GM21360 (cell line): ENCODE measurements at regions not wholly inside any gene's neighbourhood (a gene's known extent, or its start where the extent isn't known, plus 50 kb on each side); places are given as distances from the start of the nearest gene placed in this dataset.

Experiments used
- ATAC-seq: cut with Tn5 transposase; IDR thresholded peaks from one replicate; pipeline ENCODE4 v1.9.1; 2021; ENCODE audit warnings: mild to moderate bottlenecking, moderate library complexity; ENCODE audit not compliant: unreplicated experiment

DNA sequence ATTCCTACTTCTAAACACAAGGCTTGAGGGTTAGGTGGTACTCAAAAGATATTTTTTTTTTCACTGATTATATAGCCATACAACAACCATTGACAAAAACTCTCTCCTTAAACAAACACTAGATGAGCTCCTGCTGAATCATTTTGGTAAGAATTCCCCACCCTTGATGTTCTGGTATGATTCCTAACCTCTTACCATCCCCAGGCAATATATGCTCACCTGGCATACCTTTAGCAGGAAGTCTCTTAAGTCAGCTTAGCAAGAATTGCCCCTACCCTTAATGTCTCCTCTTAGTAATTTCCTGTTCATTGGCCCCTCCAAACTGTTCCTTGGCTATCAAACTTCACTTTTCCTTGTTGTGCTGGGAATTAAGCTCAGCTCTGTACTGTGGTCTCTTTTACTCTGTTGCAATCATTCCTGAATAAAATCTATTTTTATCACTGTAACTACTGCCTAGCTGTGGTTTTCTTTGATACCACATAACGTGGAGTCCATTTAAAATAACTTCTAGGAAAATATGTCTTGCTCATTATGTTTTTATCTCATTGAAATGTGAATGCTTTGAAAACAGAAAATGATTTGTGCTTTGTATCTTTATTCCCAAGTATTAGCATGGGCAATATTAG is 712.6 kb downstream of the SLC16A7 start:
- no peak for ATAC-seq

DNA sequence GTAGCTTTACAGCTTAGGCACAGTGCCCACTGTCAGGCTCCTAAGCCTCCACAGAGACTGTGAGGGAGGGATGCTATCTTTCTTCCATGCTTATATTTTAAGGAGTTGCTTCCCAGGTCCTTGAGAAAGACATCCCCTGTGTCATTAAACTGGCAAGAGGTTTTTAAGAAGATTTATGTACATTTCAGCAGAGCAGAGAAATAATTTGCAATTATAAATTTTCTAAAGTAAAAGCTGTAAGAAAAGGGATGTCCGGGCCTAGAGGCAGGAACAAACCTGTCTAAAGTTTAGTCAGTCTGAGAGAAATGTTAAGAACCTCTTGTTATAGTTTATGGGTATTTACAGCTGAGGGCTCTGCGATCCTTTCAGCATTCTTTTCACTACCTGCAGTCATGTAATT is 716.1 kb downstream of the SLC16A7 start:
- ATAC-seq = no peak

DNA sequence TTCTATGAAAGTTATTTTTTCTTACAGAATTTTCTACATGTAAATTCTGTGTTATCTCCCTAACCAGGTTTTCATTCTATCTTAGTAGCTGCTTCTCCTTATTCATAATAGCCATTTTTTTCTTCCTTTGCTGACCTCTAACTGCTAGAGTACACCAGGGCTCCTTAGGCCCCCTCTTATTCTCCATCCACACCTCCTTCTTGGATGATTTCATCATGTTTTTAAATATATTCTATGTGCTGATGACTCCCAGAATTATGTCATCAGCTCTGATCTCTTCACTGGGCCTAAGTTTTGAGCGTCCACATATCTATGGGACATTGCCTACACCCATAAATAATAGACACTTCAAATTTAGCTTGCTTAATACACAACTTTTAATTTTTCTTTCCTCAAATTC is 721.5 kb downstream of the SLC16A7 start:
- ATAC-seq = no peak

DNA sequence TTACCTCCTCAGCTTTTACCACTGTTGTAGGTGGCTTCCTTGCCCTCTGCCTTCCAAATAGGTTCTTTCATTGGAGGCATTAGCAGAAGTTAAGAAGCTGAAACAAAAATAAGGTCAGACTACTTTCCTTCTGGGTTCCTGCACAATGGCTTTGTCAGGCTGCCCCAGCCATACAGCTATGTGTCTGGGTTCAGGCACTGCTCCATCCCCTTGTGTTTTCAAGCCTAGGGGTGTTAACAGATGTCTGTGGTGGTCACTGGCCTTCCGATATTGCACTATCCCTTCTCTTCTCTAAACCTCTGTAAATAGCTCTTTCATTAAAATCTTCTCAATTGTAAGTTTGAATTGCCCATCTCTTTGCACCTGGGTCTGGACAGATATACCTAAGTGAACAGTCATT is 728.9 kb downstream of the SLC16A7 start:
- no peak for ATAC-seq

DNA sequence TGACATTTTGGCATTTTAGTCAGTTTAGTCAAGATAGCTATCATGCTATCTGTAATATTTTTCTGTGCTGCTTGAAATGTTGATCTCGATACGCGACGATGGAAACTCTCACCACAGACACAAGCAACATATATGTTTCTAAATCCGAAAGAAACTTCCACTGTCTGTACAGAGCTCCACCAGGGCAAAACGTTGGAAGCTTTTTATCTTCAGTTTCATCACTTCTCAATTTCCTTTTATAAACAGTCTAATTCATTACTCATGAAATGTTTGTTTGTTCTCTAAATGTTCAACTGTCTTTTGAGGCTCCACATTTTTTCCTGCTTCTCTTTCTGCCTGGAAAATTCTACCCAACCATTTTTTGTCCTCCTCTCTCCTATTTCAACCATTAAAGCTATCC is 737.6 kb downstream of the SLC16A7 start:
- ATAC-seq = no peak

DNA sequence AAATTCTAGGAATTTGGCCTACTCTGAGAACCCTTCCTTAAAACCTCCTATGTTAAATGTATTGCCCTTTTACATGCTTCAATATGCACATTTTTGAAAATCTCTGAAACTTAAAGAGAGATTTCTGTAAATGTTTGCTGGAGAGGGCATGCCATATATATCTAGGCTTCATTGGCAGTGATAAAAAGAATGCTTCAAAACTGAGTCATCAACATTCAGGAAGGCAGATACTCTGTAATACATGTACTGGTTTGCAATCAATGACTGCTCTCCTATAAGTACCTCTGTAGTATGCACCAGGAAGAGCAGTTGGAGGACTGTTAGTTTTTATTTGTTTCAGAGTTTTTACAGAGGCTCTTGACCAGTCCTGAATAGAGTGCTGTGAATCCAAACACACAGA is 739.9 kb downstream of the SLC16A7 start:
- no peak for ATAC-seq

- no peak for ATAC-seq
These were observed 742.2 kb downstream of the SLC16A7 start for GRCh38 chr12:60337839-60338549.

DNA sequence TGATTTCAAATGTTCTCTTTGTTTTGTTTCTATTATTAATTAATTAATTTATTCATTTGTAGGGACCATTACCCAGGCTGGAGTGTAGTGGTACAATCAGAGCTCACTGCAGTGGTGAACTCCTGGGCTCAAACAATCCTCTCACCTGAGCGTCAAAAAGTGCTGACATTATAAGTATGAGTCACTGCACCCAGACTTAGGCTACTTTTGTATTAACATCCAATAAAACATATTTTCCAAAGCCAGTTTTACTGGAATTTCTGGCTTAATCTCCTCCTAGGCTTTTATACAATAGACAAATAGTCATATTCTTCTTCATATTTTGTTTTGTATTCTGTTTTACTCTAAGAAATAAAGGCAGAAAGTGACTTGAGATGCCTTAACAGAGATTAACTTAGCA is 749.6 kb downstream of the SLC16A7 start:
- ATAC-seq = no peak

- no peak for ATAC-seq
These were observed 753.6 kb downstream of the SLC16A7 start for GRCh38 chr12:60349232-60349978.

- ATAC-seq = no peak
These were observed 791.5 kb downstream of the SLC16A7 start for GRCh38 chr12:60387356-60387755.

GRCh38 chr12:60391051-60391450 is 795.2 kb downstream of the SLC16A7 start:
- no peak for ATAC-seq

GRCh38 chr12:60391791-60392190 is 796.0 kb downstream of the SLC16A7 start:
- no peak for ATAC-seq

DNA sequence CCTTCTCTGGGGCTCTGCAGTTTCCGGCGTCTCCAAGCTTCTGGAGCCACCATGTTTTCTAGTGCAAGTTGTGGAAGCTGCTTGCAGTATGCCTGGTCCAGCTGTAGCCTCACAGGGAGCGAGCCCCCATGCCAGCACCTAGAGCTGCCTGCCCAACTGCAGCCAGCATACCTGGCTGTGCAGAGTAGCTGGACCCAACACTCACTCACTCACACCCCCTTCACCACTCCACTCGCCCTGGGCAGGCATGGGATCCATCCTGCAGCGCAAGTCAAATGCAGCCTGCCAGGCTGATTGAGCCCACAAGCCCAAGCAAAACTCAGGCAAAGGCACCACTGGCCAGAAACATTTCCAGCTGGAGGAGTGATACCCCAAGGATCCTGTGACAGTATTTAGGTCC is 797.3 kb downstream of the SLC16A7 start:
- ATAC-seq = no peak

GRCh38 chr12:60394665-60395064 is 798.8 kb downstream of the SLC16A7 start:
- ATAC-seq = no peak

DNA sequence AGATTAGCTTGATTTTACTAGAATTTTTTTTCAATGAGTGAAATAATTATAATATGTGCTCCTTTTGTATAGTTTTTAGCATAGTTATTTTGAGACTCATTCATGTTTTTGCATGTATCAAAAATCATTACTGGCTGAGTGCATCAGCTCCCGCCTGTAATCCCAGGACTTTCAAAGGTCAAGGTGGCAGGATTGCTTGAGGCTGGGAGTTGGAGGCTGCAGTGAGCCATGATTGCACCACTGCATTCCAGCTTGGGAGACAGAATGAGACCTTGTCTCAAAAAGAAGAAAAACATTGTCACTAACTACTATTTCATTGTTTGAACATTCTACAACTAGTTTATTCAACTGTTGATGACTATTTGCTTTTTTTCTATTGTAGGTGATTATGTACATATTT is 802.7 kb downstream of the SLC16A7 start:
- ATAC-seq = no peak

- no peak for ATAC-seq
These were observed 803.2 kb downstream of the SLC16A7 start for GRCh38 chr12:60399064-60399463.

DNA sequence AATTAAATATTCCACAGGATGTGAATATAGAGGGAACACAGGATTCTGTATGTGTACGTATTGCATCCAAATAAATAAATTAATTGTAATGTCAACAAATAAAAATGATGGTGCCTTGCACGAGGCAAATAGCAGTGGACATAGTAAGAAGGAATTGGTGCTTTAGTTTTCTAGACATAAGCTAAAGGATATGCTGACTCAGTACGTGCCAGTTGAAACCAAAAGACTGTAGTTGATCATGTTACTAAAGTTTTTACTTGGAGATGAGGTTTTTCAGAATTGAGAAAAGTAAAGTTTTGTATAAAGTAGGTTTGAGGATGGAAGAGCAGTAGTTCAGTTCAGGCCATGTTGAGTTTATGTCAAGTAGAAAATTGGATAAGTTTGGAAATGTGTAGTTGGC is 807.2 kb downstream of the SLC16A7 start:
- no peak for ATAC-seq

GRCh38 chr12:60415351-60415750 is 819.5 kb downstream of the SLC16A7 start:
- ATAC-seq = no peak

- no peak for ATAC-seq
These were observed 824.2 kb downstream of the SLC16A7 start for GRCh38 chr12:60419986-60420385.

GRCh38 chr12:60421741-60422140 is 825.9 kb downstream of the SLC16A7 start:
- ATAC-seq = no peak

GRCh38 chr12:60437297-60437696 is 841.5 kb downstream of the SLC16A7 start:
- ATAC-seq = no peak

DNA sequence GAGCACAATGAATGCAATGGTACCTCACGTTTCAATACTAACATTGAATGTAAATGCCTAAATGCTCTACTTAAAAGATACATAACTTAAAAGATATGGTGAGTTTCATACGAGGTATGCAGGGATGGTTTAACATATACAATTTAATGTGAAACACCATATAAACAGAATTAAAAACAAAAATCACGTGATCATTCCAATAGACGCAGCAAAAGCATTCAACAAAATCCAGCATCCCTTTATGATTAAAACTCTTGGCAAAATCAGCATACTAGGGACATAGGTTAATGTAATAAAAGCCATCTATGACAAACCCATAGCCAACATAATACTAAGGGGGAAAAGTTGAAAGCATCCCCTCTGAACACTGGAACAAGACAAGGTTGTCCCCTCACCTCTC is 845.7 kb downstream of the SLC16A7 start:
- ATAC-seq = no peak
